ENCODE measurements at regions not wholly inside any gene's neighbourhood (a gene's known extent, or its start where the extent isn't known, plus 50 kb on each side); places are given as distances from the start of the nearest gene placed in this dataset.

DNA sequence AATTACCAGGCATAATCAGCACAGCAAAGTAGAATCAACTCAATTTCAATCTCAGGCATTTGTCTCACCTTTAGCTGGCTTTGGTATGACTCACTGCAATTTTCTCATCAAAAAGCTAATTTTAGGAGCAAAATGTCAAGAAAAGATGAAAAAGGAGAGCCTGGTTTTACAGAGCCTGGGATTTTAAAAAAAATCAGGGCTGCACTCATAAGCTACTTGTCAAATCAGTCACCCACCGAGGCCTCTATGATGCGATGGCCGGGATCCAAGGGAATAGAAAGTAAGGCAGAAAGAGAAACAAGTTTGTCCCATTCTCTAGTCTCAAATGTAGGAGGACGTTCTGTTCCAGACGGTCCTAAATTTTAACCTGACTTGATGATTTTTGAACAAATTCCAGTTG lies 170.9 kb downstream of the SOCS6 start:
- no peaks in the 10 kb centered on the region for H3K27me3 ChIP-seq
- TF ChIP-seq CTCF (IDR thresholded peaks at IDR 0.05) (no peak), POLR2A (IDR thresholded peaks at IDR 0.05) (no peak)
- no peaks in the 10 kb centered on the region for H3K9me3 ChIP-seq
- no peak for DNase-seq
- no peak for ATAC-seq
- intact Hi-C loops (cut with DNase I): no loop called here
- H3K4me1 ChIP-seq: peaks cover 0 to 8% (median 0%) of the 10 kb centered on the region in 4 donors
- 65% methylated on average over 5 of the region's 5 CpGs for WGBS (ENCODE audit: insufficient coverage, low coverage, low lambda C conversion rate, missing lambda C conversion rate)
- H3K4me3 ChIP-seq: no peak overlapping the region
- H3K27ac ChIP-seq: no peak overlapping the region
- H3K36me3 ChIP-seq: no peaks in the 10 kb centered on the region

GRCh38 chr18:70459251-70459650 lies 170.4 kb downstream of the SOCS6 start:
- no peaks in the 10 kb centered on the region for H3K27me3 ChIP-seq
- ATAC-seq: no peak
- intact Hi-C loops (cut with DNase I): no loop called here

DNA sequence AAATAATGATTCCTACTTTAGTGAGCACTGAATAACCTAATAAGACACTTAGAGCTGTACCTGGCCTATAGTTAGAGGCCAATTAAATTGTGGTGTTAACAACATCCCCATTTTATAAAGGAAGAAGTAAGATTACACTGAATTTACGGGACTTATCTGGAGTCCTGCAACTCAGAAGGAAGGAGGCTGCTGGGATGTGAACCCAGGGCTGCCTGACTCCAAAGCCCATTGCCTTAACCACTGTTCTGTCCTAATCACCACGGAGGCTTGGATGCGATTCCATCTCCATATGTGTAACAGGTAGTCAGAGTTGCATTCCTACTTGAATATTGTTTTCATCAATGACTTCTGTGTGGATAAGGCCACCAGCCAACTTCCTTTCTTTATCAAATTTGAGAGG lies 168.9 kb downstream of the SOCS6 start:
- H3K36me3 ChIP-seq: no peaks in the 10 kb centered on the region
- WGBS (ENCODE audit: insufficient coverage, low coverage, low lambda C conversion rate, missing lambda C conversion rate): 71% methylated on average over 1 of the region's 3 CpGs
- no peak overlapping the region for H3K4me3 ChIP-seq
- intact Hi-C loops (cut with DNase I): no loop called here
- H3K27ac ChIP-seq: no peak overlapping the region
- no peak for TF ChIP-seq CTCF (IDR thresholded peaks at IDR 0.05)
- TF ChIP-seq POLR2A (IDR thresholded peaks at IDR 0.05): no peak
- H3K27me3 ChIP-seq: no peaks in the 10 kb centered on the region
- DNase-seq: no peak
- no peak for ATAC-seq
- H3K9me3 ChIP-seq: no peaks in the 10 kb centered on the region
- H3K4me1 ChIP-seq: no peaks in the 10 kb centered on the region

More at GRCh38 chr18:70459251-70459650, 170.4 kb downstream of the SOCS6 start:
- Histone ChIP-seq H3K27ac (no peak overlapping the region), H3K4me1 (peaks cover 0 to 3% (median 0%) of the 10 kb centered on the region in 4 donors), H3K9me3 (no peaks in the 10 kb centered on the region), H3K36me3 (no peaks in the 10 kb centered on the region), H3K4me3 (no peak overlapping the region)
- WGBS (ENCODE audit: insufficient coverage, low coverage, low lambda C conversion rate, missing lambda C conversion rate): 91% methylated on average over 4 of the region's 4 CpGs
- TF ChIP-seq POLR2A (IDR thresholded peaks at IDR 0.05): no peak
- TF ChIP-seq CTCF (IDR thresholded peaks at IDR 0.05): no peak
- no peak for DNase-seq

DNA sequence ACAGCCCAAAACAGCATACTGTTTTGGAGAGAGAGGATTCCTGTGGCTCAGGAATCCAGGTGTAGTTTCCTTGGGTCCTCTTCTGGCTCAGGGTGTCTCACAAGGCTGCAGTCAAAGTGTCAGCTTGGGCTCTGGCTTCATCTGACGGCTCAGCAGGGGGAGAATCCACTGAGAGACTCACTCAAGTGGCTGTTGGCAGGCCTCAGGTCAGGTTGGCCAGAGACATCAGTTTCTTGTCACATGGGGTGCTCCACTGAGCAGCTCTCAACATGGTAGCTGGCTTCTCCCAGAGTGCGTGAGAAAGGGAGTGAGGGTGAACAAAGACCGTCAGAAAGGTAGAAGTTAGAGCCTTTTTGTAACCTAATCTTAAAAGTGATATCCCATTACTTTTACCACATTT lies 168.4 kb downstream of the SOCS6 start:
- DNase-seq: no peak
- ATAC-seq: no peak
- intact Hi-C loops (cut with DNase I): no loop called here
- 80% methylated on average over 2 of the region's 3 CpGs for WGBS (ENCODE audit: insufficient coverage, low coverage, low lambda C conversion rate, missing lambda C conversion rate)
- Histone ChIP-seq H3K27me3 (no peaks in the 10 kb centered on the region), H3K9me3 (no peaks in the 10 kb centered on the region), H3K4me3 (no peak overlapping the region), H3K36me3 (no peaks in the 10 kb centered on the region), H3K27ac (no peak overlapping the region), H3K4me1 (no peaks in the 10 kb centered on the region)
- TF ChIP-seq CTCF (IDR thresholded peaks at IDR 0.05) (no peak), POLR2A (IDR thresholded peaks at IDR 0.05) (no peak)

GRCh38 chr18:70456376-70456775 lies 167.5 kb downstream of the SOCS6 start:
- WGBS (ENCODE audit: insufficient coverage, low coverage, low lambda C conversion rate, missing lambda C conversion rate): 75% methylated on average over 6 of the region's 6 CpGs
- ATAC-seq: no peak
- Histone ChIP-seq H3K27me3 (no peaks in the 10 kb centered on the region), H3K4me1 (no peaks in the 10 kb centered on the region), H3K36me3 (no peaks in the 10 kb centered on the region), H3K27ac (no peak overlapping the region), H3K4me3 (no peak overlapping the region), H3K9me3 (no peaks in the 10 kb centered on the region)
- intact Hi-C loops (cut with DNase I): no loop called here
- TF ChIP-seq POLR2A (IDR thresholded peaks at IDR 0.05) (no peak), CTCF (IDR thresholded peaks at IDR 0.05) (no peak)
- DNase-seq: no peak

Data from right lobe of liver (tissue), 6 donors.